ENCODE measurements at regions not wholly inside any gene's neighbourhood (a gene's known extent, or its start where the extent isn't known, plus 50 kb on each side); places are given as distances from the start of the nearest gene placed in this dataset.
"Not testable (repeated sequence)": the region's sequence is repeated elsewhere in the genome, so short reads cannot be mapped to it uniquely, and the experiment has no call there.

- no peak for DNase-seq (ENCODE audit: extremely low spot score, unreplicated experiment)
- no peak for TF ChIP-seq CTCF (conservative IDR thresholded peaks at IDR 0.05)
- Mint-ChIP-seq H3K27ac (no peak overlapping the region), H3K9me3 (no peaks in the 10 kb centered on the region), H3K27me3 (peaks cover 20% of the 10 kb centered on the region), H3K4me1 (ENCODE audit: unreplicated experiment) (peaks cover 20% of the 10 kb centered on the region), H3K4me3 (no peak overlapping the region), H3K36me3 (no peaks in the 10 kb centered on the region)
Observed at GRCh38 chr12:67889931-67890330, 99.3 kb upstream of the IFNG-AS1 start.

DNA sequence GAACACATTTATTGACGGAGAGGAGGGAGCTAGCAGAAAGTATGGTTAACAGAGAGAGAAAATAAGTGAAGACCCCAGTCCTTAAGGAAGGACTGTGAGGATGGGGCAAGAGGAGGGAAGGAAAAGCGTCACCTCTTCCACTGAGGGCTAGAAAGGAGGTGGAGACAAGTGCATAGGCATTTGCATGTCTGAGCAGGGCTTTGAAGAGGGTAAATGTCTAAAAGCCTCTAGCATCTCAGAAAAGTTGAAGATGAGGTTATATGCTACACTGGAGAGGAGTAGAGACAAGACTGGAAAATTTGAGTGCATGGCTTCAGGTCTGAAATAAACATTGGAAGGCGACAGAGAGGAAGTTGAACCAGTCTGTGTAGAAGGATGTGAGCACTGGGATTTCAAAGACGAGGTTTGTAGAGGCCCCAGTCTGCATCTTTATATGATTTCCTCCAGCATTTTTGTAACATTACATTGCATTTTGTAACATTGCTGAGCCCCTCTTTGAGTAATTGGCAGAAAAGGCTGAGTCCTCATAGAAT, 98.5 kb upstream of the IFNG-AS1 start:
- peaks cover 20% of the 10 kb centered on the region for H3K27me3 Mint-ChIP-seq

DNA sequence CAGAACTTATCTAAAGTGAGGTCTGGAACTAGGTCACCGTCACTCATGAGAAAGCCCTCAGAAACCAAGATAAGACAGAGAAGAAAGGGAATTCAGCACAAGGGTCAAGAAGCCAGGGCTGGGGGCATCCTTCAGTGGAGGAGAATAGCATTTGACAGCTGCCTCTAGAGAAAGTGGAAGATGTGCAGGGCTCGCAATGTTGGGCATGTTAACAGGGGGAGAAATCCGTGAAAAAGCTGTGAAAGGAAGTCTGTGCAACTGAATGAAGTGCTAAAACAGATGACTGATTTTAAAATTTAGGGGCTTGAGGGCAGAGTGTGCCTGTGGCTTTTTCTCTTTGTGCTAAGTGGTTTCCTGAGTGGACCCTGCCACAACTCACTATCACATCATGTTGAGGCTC, 97.7 kb upstream of the IFNG-AS1 start:
- no peaks in the 10 kb centered on the region for H3K9me3 Mint-ChIP-seq
- H3K4me3 Mint-ChIP-seq: no peak overlapping the region
- H3K27me3 Mint-ChIP-seq: peaks cover 20% of the 10 kb centered on the region
- no peak for TF ChIP-seq CTCF (conservative IDR thresholded peaks at IDR 0.05)
- DNase-seq (ENCODE audit: extremely low spot score, unreplicated experiment): no peak
- H3K27ac Mint-ChIP-seq: no peak overlapping the region
- H3K36me3 Mint-ChIP-seq: no peaks in the 10 kb centered on the region
- H3K4me1 Mint-ChIP-seq (ENCODE audit: unreplicated experiment): peaks cover 14% of the 10 kb centered on the region

More for the DNA sequence above, 98.5 kb upstream of the IFNG-AS1 start:
- peaks cover 14% of the 10 kb centered on the region for H3K4me1 Mint-ChIP-seq (ENCODE audit: unreplicated experiment)
- no peaks in the 10 kb centered on the region for H3K36me3 Mint-ChIP-seq
- H3K4me3 Mint-ChIP-seq: no peak overlapping the region
- no peak for TF ChIP-seq CTCF (conservative IDR thresholded peaks at IDR 0.05)
- no peaks in the 10 kb centered on the region for H3K9me3 Mint-ChIP-seq
- H3K27ac Mint-ChIP-seq: no peak overlapping the region
- no peak for DNase-seq (ENCODE audit: extremely low spot score, unreplicated experiment)

DNA sequence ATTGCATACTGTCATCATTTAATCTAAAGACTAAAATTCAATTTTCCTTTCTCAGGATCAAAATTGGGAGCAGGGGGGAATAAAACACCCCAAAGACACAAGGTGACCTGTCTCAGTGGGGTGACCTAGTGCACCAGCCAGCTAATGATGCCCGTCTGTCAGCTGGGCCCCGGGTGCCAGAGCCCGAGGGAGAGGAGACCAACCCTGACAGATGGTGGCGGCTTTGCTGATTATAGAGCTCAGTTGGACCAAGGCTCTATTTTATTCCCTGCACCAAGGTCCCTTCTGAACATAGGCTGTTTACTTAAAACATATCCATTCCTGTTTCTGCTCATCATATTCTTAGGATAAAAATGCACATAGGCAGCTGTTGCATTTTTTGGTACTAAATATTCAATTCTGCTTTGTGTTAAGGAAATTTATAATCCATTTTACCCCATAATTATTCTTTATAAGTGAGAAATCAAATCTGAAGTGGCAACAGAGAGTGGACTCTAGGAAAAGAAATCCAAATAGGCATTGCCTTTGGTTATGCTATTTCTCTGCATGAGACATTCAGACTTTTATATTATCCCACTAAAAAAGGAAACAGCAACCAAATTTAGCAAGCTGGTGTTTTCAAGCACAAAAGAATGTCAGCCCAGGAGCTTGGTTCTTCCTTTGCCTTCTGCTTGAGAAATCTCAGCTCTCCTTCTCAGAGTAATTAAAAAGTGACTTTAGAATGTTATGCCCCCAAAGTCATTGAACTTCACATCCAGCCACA, 96.8 kb upstream of the IFNG-AS1 start:
- H3K36me3 Mint-ChIP-seq: no peaks in the 10 kb centered on the region
- peaks cover 14% of the 10 kb centered on the region for H3K4me1 Mint-ChIP-seq (ENCODE audit: unreplicated experiment)
- no peak for TF ChIP-seq CTCF (conservative IDR thresholded peaks at IDR 0.05)
- no peaks in the 10 kb centered on the region for H3K9me3 Mint-ChIP-seq
- no peak for DNase-seq (ENCODE audit: extremely low spot score, unreplicated experiment)
- no peak overlapping the region for H3K27ac Mint-ChIP-seq
- no peak overlapping the region for H3K4me3 Mint-ChIP-seq
- peaks cover 20% of the 10 kb centered on the region for H3K27me3 Mint-ChIP-seq

- Mint-ChIP-seq H3K9me3 (no peaks in the 10 kb centered on the region), H3K4me3 (no peak overlapping the region), H3K36me3 (no peaks in the 10 kb centered on the region), H3K4me1 (ENCODE audit: unreplicated experiment) (peaks cover 14% of the 10 kb centered on the region), H3K27me3 (peaks cover 20% of the 10 kb centered on the region), H3K27ac (no peak overlapping the region)
- DNase-seq (ENCODE audit: extremely low spot score, unreplicated experiment): no peak
- no peak for TF ChIP-seq CTCF (conservative IDR thresholded peaks at IDR 0.05)
Observed at GRCh38 chr12:67893022-67893580, 96.1 kb upstream of the IFNG-AS1 start.

DNA sequence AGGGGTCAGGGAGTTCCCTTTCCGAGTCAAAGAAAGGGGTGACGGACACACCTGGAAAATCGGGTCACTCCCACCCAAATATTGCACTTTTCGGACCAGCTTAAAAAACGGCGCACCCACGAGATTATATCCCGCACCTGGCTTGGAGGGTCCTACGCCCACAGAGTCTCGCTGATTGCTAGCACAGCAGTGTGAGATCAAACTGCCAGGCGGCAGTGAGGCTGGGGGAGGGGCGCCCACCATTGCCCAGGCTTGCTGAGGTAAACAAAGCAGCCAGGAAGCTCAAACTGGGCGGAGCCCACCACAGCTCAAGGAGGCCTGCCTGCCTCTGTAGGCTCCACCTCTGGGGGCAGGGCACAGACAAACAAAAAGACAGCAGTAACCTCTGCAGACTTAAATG, 88.8 kb upstream of the IFNG-AS1 start:
- H3K4me1 Mint-ChIP-seq (ENCODE audit: unreplicated experiment); H3K27me3 Mint-ChIP-seq; H3K9me3 Mint-ChIP-seq; H3K36me3 Mint-ChIP-seq; DNase-seq (ENCODE audit: extremely low spot score, unreplicated experiment); H3K27ac Mint-ChIP-seq; H3K4me3 Mint-ChIP-seq: not testable (repeated sequence)
